Osteoblast (primary cell): ENCODE measurements at regions not wholly inside any gene's neighbourhood (a gene's known extent, or its start where the extent isn't known, plus 50 kb on each side); places are given as distances from the start of the nearest gene placed in this dataset.

Experiments
- DNase-seq: peaks from one replicate; pipeline ENCODE4 v3.0.0; 2011; ENCODE audit warnings: low spot score, mixed read lengths; ENCODE audit not compliant: insufficient read length; ENCODE audit errors: missing footprints
- H2AFZ ChIP-seq: 2 replicates; pipeline ENCODE4 v1.6.0; 2011; ENCODE audit warnings: mild to moderate bottlenecking, low read length
- H3K27ac ChIP-seq: 2 replicates; pipeline ENCODE4 v1.5.1; 2011; ENCODE audit warnings: mild to moderate bottlenecking, low read depth, low read length, moderate library complexity
- H3K27me3 ChIP-seq: 2 replicates; pipeline ENCODE4 v1.6.0; 2012; ENCODE audit warnings: mild to moderate bottlenecking, control low read depth, inconsistent platforms, low read length, moderate library complexity; ENCODE audit not compliant: insufficient read depth
- H3K36me3 ChIP-seq: 2 replicates; pipeline ENCODE4 v1.5.1; 2011; ENCODE audit warnings: mild to moderate bottlenecking, low read length, control low read depth, moderate library complexity; ENCODE audit not compliant: insufficient read depth
- H3K4me1 ChIP-seq: 2 replicates; pipeline ENCODE4 v1.5.1; 2011; ENCODE audit warnings: mild to moderate bottlenecking, low read length, control low read depth, moderate library complexity; ENCODE audit not compliant: insufficient read depth
- H3K4me2 ChIP-seq: 2 replicates; pipeline ENCODE4 v1.6.0; 2011; ENCODE audit warnings: mild to moderate bottlenecking, low read length; ENCODE audit not compliant: insufficient read depth
- H3K4me3 ChIP-seq: fragments of 200-600 bp; sonication (generic); 3 replicates; pipeline ENCODE4 v1.5.1; 2012; ENCODE audit warnings: mild to moderate bottlenecking, low read length, inconsistent platforms; ENCODE audit not compliant: insufficient read depth
- H3K79me2 ChIP-seq: 2 replicates; pipeline ENCODE4 v1.6.0; 2012; ENCODE audit warnings: mild to moderate bottlenecking, low read length, control low read depth, inconsistent platforms; ENCODE audit not compliant: insufficient read depth
- H3K9me3 ChIP-seq: 2 replicates; pipeline ENCODE4 v1.5.1; 2011; ENCODE audit warnings: low read depth, low read length, control low read depth
- H4K20me1 ChIP-seq: 2 replicates; pipeline ENCODE4 v1.6.0; 2012; ENCODE audit warnings: mild to moderate bottlenecking, low read length, control low read depth; ENCODE audit not compliant: insufficient read depth
- TF ChIP-seq, protein P1 (sequence below): IDR thresholded peaks from 2 replicates; pipeline ENCODE4 v1.5.1; 2011; ENCODE audit warnings: mild to moderate bottlenecking, low read depth, low read length, moderate library complexity; ENCODE audit errors: extremely low read depth

DNA sequence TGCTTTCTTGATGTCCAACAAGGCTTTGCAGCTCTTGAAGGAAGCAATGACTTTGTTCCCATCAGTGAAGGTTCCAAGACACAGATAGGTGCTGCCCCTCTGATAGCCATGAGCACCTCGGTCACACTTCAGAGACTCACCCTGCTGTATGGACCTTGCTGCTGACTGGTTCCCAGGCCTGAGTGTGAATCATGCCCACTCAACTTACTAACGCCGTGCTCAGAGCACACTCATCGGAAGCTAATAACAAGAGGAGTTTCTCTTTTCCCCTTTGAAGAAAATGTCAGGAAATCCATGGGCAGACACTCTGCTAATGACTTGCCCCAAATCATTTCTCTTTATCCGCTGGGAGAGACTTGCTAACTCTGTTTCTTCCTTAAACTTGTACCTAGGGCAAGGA lies 83.8 kb upstream of the ARL4C start:
- Histone ChIP-seq H2AFZ (no peak overlapping the region), H3K79me2 (no peaks in the 10 kb centered on the region), H3K4me2 (no peak overlapping the region), H3K9me3 (peaks cover 2% of the 10 kb centered on the region), H3K27ac (no peak overlapping the region), H3K36me3 (no peaks in the 10 kb centered on the region), H3K4me1 (no peaks in the 10 kb centered on the region), H4K20me1 (no peaks in the 10 kb centered on the region), H3K27me3 (peaks cover 14% of the 10 kb centered on the region), H3K4me3 (no peak overlapping the region)
- TF ChIP-seq, protein P1, sequence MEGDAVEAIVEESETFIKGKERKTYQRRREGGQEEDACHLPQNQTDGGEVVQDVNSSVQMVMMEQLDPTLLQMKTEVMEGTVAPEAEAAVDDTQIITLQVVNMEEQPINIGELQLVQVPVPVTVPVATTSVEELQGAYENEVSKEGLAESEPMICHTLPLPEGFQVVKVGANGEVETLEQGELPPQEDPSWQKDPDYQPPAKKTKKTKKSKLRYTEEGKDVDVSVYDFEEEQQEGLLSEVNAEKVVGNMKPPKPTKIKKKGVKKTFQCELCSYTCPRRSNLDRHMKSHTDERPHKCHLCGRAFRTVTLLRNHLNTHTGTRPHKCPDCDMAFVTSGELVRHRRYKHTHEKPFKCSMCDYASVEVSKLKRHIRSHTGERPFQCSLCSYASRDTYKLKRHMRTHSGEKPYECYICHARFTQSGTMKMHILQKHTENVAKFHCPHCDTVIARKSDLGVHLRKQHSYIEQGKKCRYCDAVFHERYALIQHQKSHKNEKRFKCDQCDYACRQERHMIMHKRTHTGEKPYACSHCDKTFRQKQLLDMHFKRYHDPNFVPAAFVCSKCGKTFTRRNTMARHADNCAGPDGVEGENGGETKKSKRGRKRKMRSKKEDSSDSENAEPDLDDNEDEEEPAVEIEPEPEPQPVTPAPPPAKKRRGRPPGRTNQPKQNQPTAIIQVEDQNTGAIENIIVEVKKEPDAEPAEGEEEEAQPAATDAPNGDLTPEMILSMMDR = no peak
- no peak for DNase-seq

DNA sequence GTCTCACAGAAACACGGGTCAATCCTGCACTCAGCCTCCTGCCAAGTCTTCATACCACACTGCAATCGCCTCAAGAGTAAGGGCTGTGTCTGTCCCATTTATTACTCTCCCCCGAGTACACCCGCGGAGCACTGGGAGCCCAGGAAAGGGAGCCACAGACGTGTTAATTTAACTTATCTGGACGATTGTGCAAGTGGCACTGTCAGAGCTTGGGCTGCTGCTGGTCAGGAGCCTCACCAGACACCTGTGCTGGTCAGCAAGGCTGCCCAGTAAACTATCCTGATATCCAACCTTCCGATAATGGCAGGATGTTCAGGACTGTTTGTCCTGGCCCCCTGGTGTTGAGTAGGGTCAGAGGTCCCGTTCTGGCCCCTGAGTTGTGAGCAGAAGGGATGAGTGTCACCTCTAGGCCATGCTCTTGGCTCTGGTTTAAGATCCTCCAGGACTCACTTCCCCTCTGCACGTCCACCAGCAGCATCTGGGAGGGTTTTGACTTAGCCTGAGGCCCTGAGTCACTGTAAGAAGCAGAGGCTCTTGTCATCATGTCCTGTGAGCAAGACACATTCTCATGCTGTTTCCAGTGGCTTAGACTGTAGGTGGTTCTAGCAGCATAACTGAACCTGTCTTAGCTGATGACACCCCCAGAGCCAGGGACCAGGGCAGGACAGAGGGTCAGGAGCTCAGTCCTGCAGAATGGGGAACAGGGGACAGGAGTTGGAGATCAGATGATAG lies 82.5 kb upstream of the ARL4C start:
- no peaks in the 10 kb centered on the region for H3K4me1 ChIP-seq
- TF ChIP-seq, protein P1 = no peak
- H3K9me3 ChIP-seq = peaks cover 2% of the 10 kb centered on the region
- H3K36me3 ChIP-seq = no peaks in the 10 kb centered on the region
- no peak overlapping the region for H3K4me3 ChIP-seq
- H3K27ac ChIP-seq = no peak overlapping the region
- no peaks in the 10 kb centered on the region for H3K79me2 ChIP-seq
- no peak for DNase-seq
- no peaks in the 10 kb centered on the region for H4K20me1 ChIP-seq
- H3K4me2 ChIP-seq = no peak overlapping the region
- H3K27me3 ChIP-seq = peaks cover 14% of the 10 kb centered on the region
- no peak overlapping the region for H2AFZ ChIP-seq

DNA sequence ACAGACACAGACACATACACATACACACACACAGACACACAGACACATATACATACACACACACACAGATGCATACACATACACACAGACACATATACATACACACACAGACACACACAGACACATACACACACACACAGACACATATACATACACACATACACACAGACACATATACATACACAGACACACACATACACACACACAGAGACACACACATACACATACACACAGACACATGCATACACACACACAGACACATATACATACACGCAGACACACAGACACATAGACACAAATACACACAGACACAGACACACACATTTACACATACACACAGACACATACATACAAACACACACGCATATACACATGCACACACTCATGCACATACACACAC lies 81.5 kb upstream of the ARL4C start:
- no peaks in the 10 kb centered on the region for H3K4me1 ChIP-seq
- H3K27me3 ChIP-seq = peaks cover 14% of the 10 kb centered on the region
- TF ChIP-seq, protein P1 = no peak
- no peak overlapping the region for H3K4me3 ChIP-seq
- H4K20me1 ChIP-seq = no peaks in the 10 kb centered on the region
- H3K4me2 ChIP-seq = no peak overlapping the region
- peaks cover 2% of the 10 kb centered on the region for H3K9me3 ChIP-seq
- H2AFZ ChIP-seq = no peak overlapping the region
- DNase-seq = no peak
- H3K36me3 ChIP-seq = no peaks in the 10 kb centered on the region
- H3K27ac ChIP-seq = no peak overlapping the region
- H3K79me2 ChIP-seq = no peaks in the 10 kb centered on the region

DNA sequence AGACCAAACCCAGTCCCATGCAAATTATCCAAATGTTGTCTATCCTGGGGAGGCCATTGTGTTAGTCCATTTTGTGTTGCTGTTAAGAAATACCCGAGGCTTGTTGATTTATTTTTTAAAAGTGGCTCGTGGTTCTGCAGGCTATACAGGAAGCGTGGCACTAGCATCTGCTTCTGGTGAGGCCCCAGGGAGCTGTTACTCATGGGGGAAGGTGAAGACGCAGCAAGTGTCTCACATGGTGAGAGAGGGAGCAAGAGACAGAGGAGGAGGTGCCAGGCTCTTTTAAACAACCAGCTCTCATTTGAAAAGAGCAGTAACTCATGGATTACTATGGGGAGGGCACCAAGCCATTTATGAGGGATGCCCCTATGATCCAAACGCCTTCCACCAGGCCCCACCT lies 80.3 kb upstream of the ARL4C start:
- no peaks in the 10 kb centered on the region for H4K20me1 ChIP-seq
- peaks cover 2% of the 10 kb centered on the region for H3K9me3 ChIP-seq
- no peaks in the 10 kb centered on the region for H3K36me3 ChIP-seq
- H3K4me3 ChIP-seq = no peak overlapping the region
- DNase-seq = no peak
- H3K27me3 ChIP-seq = peaks cover 11% of the 10 kb centered on the region
- no peak overlapping the region for H3K27ac ChIP-seq
- H2AFZ ChIP-seq = no peak overlapping the region
- no peak overlapping the region for H3K4me2 ChIP-seq
- TF ChIP-seq, protein P1 = no peak
- H3K79me2 ChIP-seq = no peaks in the 10 kb centered on the region
- H3K4me1 ChIP-seq = no peaks in the 10 kb centered on the region
